Testis (tissue), 2 donors: ENCODE measurements at regions not wholly inside any gene's neighbourhood (a gene's known extent, or its start where the extent isn't known, plus 50 kb on each side); places are given as distances from the start of the nearest gene placed in this dataset.

Experiments used
- DNase-seq: peaks from one replicate; pipeline ENCODE4 v3.0.0-alpha.2; 2019
- H3K27ac ChIP-seq, 2 donors: fragments of 200-600 bp; sonication (generic); one replicate each; pipeline ENCODE4 v1.5.1; 2019
- H3K27me3 ChIP-seq: fragments of 200-600 bp; sonication (generic); one replicate; pipeline ENCODE4 v1.5.1; 2019
- H3K36me3 ChIP-seq: fragments of 200-600 bp; sonication (generic); one replicate; pipeline ENCODE4 v1.5.1; 2017; ENCODE audit warnings: low read depth; ENCODE audit errors: missing control alignments
- H3K4me1 ChIP-seq: fragments of 200-600 bp; sonication (generic); one replicate; pipeline ENCODE4 v1.5.1; 2019
- H3K4me3 ChIP-seq, 2 donors: fragments of 200-600 bp; sonication (generic); one replicate each; pipeline ENCODE4 v1.5.1; 2017 to 2019
- H3K9me3 ChIP-seq: fragments of 200-600 bp; sonication (generic); one replicate; pipeline ENCODE4 v1.5.1; 2017
- CTCF ChIP-seq, 3 experiments: fragments of 450-650 bp in 2 of 3; fragments of 200-600 bp in 1 of 3; sonication (generic) in 1 of 3; IDR thresholded peaks; one replicate each; pipeline ENCODE4 v1.5.1; 2016 to 2019; ENCODE audit warnings: antibody characterized with exemption in 3 of 3, mild to moderate bottlenecking in 2 of 3, moderate library complexity in 1 of 3
- POLR2A ChIP-seq: fragments of 450-650 bp; IDR thresholded peaks from one replicate; pipeline ENCODE4 v1.6.1; 2017; ENCODE audit warnings: antibody characterized with exemption, mild to moderate bottlenecking, moderate library complexity
- WGBS, 2 donors: methylation state at CpG; one replicate each; pipeline ENCODE4 v1.1.5; 2018; 5-methylcytosine and 5-hydroxymethylcytosine counted together
- intact Hi-C: fragments of 100-400 bp; cut with DNase I; formaldehyde crosslinking; loops from one replicate; pipeline ENCODE4 v1.15.1; 2023; ENCODE audit warnings: low total_unique reads

- Histone ChIP-seq H3K9me3 (no peaks in the 10 kb centered on the region), H3K36me3 (no peaks in the 10 kb centered on the region), H3K27me3 (no peaks in the 10 kb centered on the region), H3K27ac (no peak overlapping the region), H3K4me1 (no peaks in the 10 kb centered on the region), H3K4me3 (no peak overlapping the region)
- no peak for DNase-seq
- intact Hi-C loops, result no loop called here
- TF ChIP-seq POLR2A (no peak), CTCF (IDR thresholded peaks at IDR 0.05) (no peak)
- WGBS, 2 donors, result 49 to 78% methylated on average over 3 of the region's 3 CpGs
These were observed 416.5 kb upstream of the TGFBR2 start for GRCh38 chr3:30189900-30190299.

GRCh38 chr3:30193625-30194044 is 412.8 kb upstream of the TGFBR2 start:
- H3K4me3 ChIP-seq, result no peak overlapping the region
- intact Hi-C loops, result no loop called here
- 45 to 90% methylated on average over 2 of the region's 2 CpGs for WGBS, 2 donors
- peaks cover 7% of the 10 kb centered on the region for H3K4me1 ChIP-seq
- TF ChIP-seq CTCF (IDR thresholded peaks at IDR 0.05) (no peak), POLR2A (no peak)
- H3K36me3 ChIP-seq, result no peaks in the 10 kb centered on the region
- H3K27me3 ChIP-seq, result no peaks in the 10 kb centered on the region
- DNase-seq, result no peak
- no peak overlapping the region for H3K27ac ChIP-seq
- H3K9me3 ChIP-seq, result no peaks in the 10 kb centered on the region

GRCh38 chr3:30195352-30195751 is 411.0 kb upstream of the TGFBR2 start:
- 58 to 93% methylated on average over 2 of the region's 2 CpGs for WGBS, 2 donors
- Histone ChIP-seq H3K27me3 (no peaks in the 10 kb centered on the region), H3K4me3 (no peak overlapping the region), H3K9me3 (no peaks in the 10 kb centered on the region), H3K36me3 (no peaks in the 10 kb centered on the region), H3K4me1 (peaks cover 9% of the 10 kb centered on the region), H3K27ac (no peak overlapping the region)
- TF ChIP-seq POLR2A (no peak), CTCF (IDR thresholded peaks at IDR 0.05) (no peak)
- DNase-seq, result no peak
- intact Hi-C loops, result loop anchor here (5.0 kb wide), 1 partner anchor 178 kb away; no protein-coding TSS in a partner anchor

GRCh38 chr3:30198162-30198561 is 408.2 kb upstream of the TGFBR2 start:
- DNase-seq, result no peak
- no peak overlapping the region for H3K27ac ChIP-seq
- intact Hi-C loops, result loop anchor here (5.0 kb wide), 1 partner anchor 181 kb away; no protein-coding TSS in a partner anchor

More at GRCh38 chr3:30198162-30198561, 408.2 kb upstream of the TGFBR2 start:
- H3K9me3 ChIP-seq, result no peaks in the 10 kb centered on the region
- no peaks in the 10 kb centered on the region for H3K27me3 ChIP-seq
- H3K4me3 ChIP-seq, result no peak overlapping the region
- TF ChIP-seq CTCF (IDR thresholded peaks at IDR 0.05) (no peak), POLR2A (no peak)
- no peaks in the 10 kb centered on the region for H3K36me3 ChIP-seq
- peaks cover 9% of the 10 kb centered on the region for H3K4me1 ChIP-seq
